ENCODE measurements at regions not wholly inside any gene's neighbourhood (a gene's known extent, or its start where the extent isn't known, plus 50 kb on each side); places are given as distances from the start of the nearest gene placed in this dataset.
A peak's percentile ranks its signal among the peaks of the same experiment; 100 is the strongest.

GRCh38 chr3:72536206-72536877 is 311.9 kb downstream of the SHQ1 start:
- intact Hi-C loops (cut with DNase I): no loop called here
- no peaks in the 10 kb centered on the region for H3K36me3 ChIP-seq
- WGBS (ENCODE audit: insufficient coverage, low coverage, low lambda C conversion rate, missing lambda C conversion rate): 95% methylated on average over 4 of the region's 4 CpGs
- no peaks in the 10 kb centered on the region for H3K4me1 ChIP-seq
- H3K9me3 ChIP-seq: no peaks in the 10 kb centered on the region
- no peak for TF ChIP-seq POLR2A (IDR thresholded peaks at IDR 0.05)
- TF ChIP-seq, protein P1, sequence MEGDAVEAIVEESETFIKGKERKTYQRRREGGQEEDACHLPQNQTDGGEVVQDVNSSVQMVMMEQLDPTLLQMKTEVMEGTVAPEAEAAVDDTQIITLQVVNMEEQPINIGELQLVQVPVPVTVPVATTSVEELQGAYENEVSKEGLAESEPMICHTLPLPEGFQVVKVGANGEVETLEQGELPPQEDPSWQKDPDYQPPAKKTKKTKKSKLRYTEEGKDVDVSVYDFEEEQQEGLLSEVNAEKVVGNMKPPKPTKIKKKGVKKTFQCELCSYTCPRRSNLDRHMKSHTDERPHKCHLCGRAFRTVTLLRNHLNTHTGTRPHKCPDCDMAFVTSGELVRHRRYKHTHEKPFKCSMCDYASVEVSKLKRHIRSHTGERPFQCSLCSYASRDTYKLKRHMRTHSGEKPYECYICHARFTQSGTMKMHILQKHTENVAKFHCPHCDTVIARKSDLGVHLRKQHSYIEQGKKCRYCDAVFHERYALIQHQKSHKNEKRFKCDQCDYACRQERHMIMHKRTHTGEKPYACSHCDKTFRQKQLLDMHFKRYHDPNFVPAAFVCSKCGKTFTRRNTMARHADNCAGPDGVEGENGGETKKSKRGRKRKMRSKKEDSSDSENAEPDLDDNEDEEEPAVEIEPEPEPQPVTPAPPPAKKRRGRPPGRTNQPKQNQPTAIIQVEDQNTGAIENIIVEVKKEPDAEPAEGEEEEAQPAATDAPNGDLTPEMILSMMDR (IDR thresholded peaks at IDR 0.05): no peak
- ATAC-seq (no peak), DNase-seq (no peak)
- H3K27me3 ChIP-seq: no peaks in the 10 kb centered on the region
- no peak overlapping the region for H3K4me3 ChIP-seq
- H3K27ac ChIP-seq: no peak overlapping the region

DNA sequence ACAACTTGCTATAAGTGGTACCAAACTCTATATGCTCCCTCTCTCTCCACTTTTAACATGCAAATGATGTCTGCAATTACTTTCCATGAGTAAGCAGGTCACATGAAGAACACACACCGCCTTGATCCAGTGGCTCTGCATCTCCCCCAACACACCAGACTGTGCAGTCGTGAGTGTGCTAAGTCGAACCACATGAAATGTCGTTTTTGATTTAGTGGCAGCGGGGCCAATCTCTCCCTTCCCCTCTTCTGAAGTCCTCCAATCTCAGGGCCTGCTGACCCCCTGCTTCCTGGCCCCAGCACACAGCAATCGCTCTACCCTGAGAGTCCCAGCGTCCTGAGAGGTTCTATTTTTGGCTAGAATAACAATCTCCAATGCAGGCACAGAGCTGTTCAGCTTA is 312.5 kb downstream of the SHQ1 start:
- Histone ChIP-seq H3K36me3 (no peaks in the 10 kb centered on the region), H3K27ac (no peak overlapping the region), H3K27me3 (no peaks in the 10 kb centered on the region), H3K4me3 (no peak overlapping the region), H3K9me3 (no peaks in the 10 kb centered on the region), H3K4me1 (no peaks in the 10 kb centered on the region)
- no peak for TF ChIP-seq POLR2A (IDR thresholded peaks at IDR 0.05)
- TF ChIP-seq, protein P1 (IDR thresholded peaks at IDR 0.05): no peak
- ATAC-seq (no peak), DNase-seq (no peak)
- intact Hi-C loops (cut with DNase I): no loop called here
- 63% methylated on average over 6 of the region's 7 CpGs for WGBS (ENCODE audit: insufficient coverage, low coverage, low lambda C conversion rate, missing lambda C conversion rate)

GRCh38 chr3:72533591-72534473 is 314.4 kb downstream of the SHQ1 start:
- intact Hi-C loops (cut with DNase I): no loop called here
- DNase-seq (no peak), ATAC-seq (peak in 1 of 4 donors; percentile 28)
- Histone ChIP-seq H3K27me3 (no peaks in the 10 kb centered on the region), H3K36me3 (no peaks in the 10 kb centered on the region), H3K4me1 (no peaks in the 10 kb centered on the region), H3K9me3 (no peaks in the 10 kb centered on the region), H3K4me3 (no peak overlapping the region), H3K27ac (no peak overlapping the region)
- no peak for TF ChIP-seq POLR2A (IDR thresholded peaks at IDR 0.05)
- TF ChIP-seq, protein P1 (IDR thresholded peaks at IDR 0.05): no peak
- 76% methylated on average over 8 of the region's 8 CpGs for WGBS (ENCODE audit: insufficient coverage, low coverage, low lambda C conversion rate, missing lambda C conversion rate)

- DNase-seq (no peak), ATAC-seq (no peak)
- no peak overlapping the region for H3K27ac ChIP-seq
- intact Hi-C loops (cut with DNase I): no loop called here
- H3K27me3 ChIP-seq: no peaks in the 10 kb centered on the region
- TF ChIP-seq, protein P1 (IDR thresholded peaks at IDR 0.05): no peak
- TF ChIP-seq POLR2A (IDR thresholded peaks at IDR 0.05): no peak
- H3K4me3 ChIP-seq: no peak overlapping the region
- no peaks in the 10 kb centered on the region for H3K4me1 ChIP-seq
- no peaks in the 10 kb centered on the region for H3K36me3 ChIP-seq
- no peaks in the 10 kb centered on the region for H3K9me3 ChIP-seq
Measured at GRCh38 chr3:72530426-72530825, 317.8 kb downstream of the SHQ1 start.

Measured in right lobe of liver (tissue), 6 donors.